GM19372 (cell line): ENCODE measurements at regions not wholly inside any gene's neighbourhood (a gene's known extent, or its start where the extent isn't known, plus 50 kb on each side); places are given as distances from the start of the nearest gene placed in this dataset.
"Not testable (repeated sequence)": the region's sequence is repeated elsewhere in the genome, so short reads cannot be mapped to it uniquely, and the experiment has no call there.

Experiments used
- ATAC-seq: cut with Tn5 transposase; IDR thresholded peaks from one replicate; pipeline ENCODE4 v1.9.1; 2021; ENCODE audit warnings: mild to moderate bottlenecking, low read depth, moderate library complexity; ENCODE audit not compliant: unreplicated experiment

GRCh38 chr5:66346869-66347268 lies 202.8 kb downstream of the SREK1 start:
- ATAC-seq = no peak

DNA sequence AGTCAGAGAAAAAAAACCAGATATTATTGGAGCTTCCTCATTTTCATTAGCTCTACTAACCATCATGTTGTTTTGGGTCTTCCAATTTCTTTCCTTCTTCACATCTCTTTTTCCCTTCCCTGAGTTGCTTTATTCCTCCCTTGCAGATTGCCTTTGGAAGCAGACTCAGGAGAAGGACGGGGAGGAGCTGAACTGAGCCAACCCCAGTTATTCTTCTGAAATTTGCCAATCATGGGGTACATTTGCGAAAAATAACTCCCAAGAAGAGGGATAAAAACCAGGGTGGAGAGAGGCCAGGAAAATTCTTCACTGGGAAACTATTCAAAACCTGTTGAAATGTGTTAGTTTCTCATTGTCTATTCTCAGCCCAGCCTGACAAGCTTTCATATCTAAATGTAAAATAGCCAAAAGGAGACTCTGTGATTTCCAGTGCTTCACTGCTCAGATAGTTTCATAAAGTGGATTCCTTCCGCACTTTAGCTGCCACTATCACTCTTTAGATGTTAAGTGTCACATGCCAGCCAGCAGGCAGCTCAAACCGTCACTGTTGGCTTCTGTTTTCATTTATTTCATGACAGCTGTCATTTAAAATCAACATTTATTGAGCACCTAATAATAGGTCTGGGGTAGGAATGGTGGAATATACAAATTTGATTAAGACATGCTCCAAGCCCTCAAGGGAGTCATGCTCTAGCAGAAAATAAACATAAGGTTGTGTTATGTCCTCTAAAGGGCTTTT lies 204.5 kb downstream of the SREK1 start:
- no peak for ATAC-seq

- ATAC-seq = no peak
Observed at GRCh38 chr5:66351813-66352212, 207.7 kb downstream of the SREK1 start.

- ATAC-seq = no peak
Observed at GRCh38 chr5:66353186-66353585, 209.1 kb downstream of the SREK1 start.

DNA sequence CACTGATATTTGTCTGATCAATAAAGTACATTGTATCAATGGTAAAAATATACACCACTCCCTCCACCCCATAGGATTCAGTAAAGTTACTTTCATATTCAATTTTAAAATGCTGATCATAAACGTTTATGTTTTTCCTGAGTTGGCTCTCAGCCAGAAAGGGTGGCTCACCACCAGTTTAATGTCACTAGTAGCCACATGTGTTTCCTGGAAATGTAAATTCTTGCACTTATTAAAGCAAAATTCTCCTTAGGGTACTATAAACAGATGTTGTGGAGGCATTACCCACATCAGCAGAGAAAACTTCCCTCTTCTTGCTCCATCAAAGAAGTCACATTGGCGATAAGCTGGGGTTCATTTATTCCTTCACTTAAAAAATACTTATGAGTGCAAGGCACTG lies 210.3 kb downstream of the SREK1 start:
- ATAC-seq = no peak

GRCh38 chr5:66356011-66356565 lies 212.0 kb downstream of the SREK1 start:
- no peak for ATAC-seq

DNA sequence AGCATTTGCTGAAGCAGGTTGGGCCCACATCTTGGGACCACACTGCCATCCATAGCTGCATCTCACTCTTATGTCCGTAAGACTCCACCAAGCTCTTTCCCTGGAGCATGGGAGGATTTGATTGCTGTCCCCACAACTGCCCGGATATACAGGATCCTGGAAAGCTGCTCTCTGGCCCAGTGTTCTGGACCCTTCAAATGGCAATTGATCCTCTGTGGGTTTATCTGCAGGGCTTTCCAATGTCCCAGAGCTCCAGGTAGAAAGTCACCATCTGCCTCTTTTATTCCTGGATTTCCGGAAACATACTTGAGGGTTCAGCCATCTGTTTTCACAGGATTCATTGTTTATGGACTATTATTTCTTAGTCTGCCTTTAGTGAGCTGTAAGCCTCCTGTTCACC lies 214.6 kb downstream of the SREK1 start:
- ATAC-seq = no peak

GRCh38 chr5:66361070-66361469 lies 217.0 kb downstream of the SREK1 start:
- no peak for ATAC-seq

GRCh38 chr5:66362046-66362445 lies 217.9 kb downstream of the SREK1 start:
- no peak for ATAC-seq

DNA sequence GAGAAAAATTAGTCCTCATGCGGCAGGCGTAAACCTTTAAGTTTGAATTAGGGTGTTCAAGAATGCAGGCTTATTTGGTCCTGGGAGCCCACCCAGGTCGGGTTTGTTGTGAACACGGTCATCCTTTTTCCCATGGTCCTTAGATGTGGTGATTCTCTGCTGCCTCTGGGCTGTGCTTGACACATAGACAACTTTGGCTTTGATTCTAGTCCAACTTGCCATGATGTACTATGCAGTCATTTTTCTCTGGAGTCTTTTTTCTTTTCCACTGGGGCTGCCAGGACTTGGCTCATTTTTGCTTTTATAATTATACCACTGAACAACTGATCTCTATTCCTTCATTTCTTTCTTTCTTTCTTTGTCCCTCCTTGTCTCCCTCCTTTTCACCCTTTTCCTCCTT lies 218.6 kb downstream of the SREK1 start:
- no peak for ATAC-seq

- ATAC-seq = no peak
Observed at GRCh38 chr5:66363097-66363496, 219.0 kb downstream of the SREK1 start.

DNA sequence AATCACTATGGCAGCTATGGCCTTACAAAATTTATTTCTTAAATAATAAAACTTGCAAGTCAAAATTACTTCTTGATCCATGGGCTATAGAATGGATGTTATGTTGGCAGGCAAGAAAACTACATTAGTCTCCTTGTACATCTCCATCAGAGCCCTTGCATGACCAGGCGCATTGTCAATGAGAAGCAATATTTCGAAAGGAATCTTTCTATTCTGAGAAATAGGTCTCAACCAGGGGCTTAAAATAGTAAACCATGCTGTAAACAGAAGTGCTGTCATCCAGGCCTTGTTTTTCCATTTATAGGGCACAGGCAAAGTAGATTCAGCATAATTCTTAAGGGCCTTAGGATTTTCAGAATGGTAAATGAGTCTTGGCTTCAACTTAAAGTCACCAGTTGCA lies 220.1 kb downstream of the SREK1 start:
- no peak for ATAC-seq

DNA sequence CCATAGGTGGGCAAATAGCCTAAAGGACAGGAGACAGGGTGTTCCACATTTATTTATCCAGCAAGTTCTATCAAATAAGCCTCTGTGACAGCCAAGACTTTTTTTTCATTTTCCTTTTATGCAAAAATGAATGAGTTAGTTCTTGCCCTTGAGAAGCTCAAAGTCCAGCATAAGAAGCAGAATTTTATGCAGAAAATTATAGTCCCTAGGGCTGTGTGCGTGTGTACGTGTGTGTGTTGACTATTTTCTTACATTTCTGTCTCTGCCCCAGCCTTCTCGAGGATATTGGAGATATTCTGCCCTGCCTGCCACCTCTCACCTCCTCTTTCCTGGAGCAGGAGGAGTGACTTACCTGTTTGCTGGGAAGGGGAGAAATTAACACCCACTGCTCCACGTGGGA lies 221.9 kb downstream of the SREK1 start:
- no peak for ATAC-seq

DNA sequence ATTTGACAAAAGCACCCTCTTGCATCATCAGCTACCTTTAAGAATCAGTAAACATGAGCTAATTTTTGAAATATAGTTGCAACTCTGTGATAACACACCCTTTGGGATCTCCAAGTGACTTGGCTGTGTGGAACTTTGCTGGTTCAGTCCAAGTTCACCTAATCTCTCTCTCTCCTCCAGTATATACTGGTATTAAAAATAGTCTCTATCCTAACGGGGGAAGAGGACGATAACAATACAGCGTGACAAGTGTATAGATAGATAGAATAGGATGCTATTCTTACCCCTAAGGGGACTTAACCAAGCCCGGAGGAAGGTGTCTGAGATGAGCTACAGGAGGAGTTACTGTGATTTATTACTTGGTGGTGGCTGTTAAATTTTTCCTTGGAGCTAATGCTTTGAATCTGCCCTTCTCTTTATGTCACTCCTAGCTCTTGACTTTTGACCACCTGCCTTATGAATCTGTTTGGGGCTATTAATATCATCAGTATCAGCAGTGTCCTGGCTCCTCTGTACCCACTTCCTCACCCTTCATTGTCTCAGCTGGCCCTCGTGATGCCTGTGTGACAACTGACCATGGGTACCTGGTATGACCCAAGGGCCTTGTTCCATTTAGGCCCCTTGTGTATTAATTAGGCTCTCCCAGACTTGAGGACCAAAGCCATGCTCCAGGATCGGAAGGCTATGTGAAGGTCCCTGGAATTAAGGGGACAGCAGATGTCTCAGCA lies 223.9 kb downstream of the SREK1 start:
- ATAC-seq = no peak

DNA sequence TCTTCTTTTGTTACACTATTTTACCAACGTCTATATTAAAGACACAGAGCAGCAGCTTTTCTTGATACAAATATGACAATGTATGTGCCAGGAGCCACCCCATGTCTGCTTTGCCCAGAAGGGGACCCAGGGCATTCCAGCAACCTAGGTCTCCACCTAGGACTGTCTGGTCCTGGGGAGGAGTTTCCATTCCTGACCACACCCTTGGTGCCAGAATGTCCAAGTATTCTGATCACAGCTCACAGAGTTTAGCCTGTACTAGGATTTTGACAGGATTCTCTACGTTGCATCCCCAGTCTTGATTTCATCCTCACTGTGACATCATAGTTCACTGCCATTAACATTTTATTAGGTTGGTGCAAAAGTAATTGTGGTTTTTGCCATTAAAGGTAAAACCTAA lies 224.7 kb downstream of the SREK1 start:
- ATAC-seq = no peak

GRCh38 chr5:66377747-66378146 lies 218.4 kb upstream of the MAST4 start:
- ATAC-seq = no peak

DNA sequence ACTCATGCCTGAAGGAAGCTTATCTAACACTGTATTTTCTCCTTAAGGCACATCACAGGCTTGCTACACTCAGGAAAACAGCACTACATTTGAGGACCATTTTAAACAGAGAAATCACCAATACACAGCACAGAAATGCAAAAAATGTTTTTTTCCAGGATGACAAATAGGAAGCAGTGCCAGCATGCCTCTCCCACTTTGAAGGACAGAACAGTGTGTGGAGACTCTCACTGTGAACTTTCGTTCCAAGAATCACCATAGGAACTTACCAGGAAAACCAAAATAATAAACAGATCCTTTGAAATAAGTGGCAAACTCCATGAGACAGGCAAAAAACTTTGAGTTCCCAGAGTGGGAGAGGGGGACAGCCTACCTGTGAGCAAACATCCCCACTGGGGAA lies 217.8 kb upstream of the MAST4 start:
- ATAC-seq = no peak

- no peak for ATAC-seq
Observed at GRCh38 chr5:66382152-66382551, 214.0 kb upstream of the MAST4 start.

- not testable (repeated sequence) for ATAC-seq
Observed at GRCh38 chr5:66405145-66405544, 191.0 kb upstream of the MAST4 start.

- ATAC-seq = no peak
Observed at GRCh38 chr5:66406761-66407336, 189.3 kb upstream of the MAST4 start.

DNA sequence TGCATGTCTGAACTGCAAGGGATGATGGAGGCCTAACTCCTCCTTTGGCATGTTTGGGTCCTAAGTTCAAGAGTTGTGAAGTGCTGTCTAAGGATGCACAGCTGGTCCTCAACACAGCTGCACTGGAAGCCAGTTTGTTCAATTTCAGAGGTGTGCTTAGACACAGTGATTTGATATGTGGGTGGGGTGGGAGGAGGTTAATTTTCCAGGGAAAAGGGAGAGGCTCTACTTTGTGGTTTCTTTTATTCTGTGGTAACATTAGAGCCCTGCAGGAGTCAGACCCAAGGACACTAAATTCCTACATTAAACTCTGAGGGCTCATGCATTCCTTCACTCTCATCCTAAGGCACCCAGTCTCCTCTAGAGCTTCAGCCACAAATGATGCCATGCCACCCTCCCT lies 188.4 kb upstream of the MAST4 start:
- no peak for ATAC-seq

DNA sequence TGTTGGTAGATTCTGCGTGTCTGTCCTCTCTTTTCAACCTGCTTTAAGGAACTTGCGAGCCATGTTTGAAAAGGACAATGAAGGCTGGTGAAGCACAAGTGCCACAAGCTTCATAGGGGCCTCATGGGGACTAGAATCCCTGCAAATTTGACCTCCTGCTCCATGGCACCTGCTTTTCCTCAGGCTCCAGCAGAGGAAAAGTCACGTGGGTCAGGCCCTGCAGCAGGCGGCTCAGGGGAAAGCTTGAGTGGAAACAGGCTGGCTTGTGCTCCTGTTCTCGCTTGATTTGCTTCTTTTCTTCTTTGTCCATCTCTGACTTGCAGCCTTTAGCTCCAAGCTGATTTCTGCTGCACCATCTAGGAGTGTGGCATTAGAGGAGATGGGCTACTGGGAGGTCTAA lies 187.6 kb upstream of the MAST4 start:
- no peak for ATAC-seq
